ENCODE measurements at regions not wholly inside any gene's neighbourhood (a gene's known extent, or its start where the extent isn't known, plus 50 kb on each side); places are given as distances from the start of the nearest gene placed in this dataset.

GRCh38 chr4:67325791-67326190 is 219.5 kb downstream of the CENPC start:
- no peaks in the 10 kb centered on the region for H3K36me3 ChIP-seq (ENCODE audit: control insufficient read depth in 2 of 2, extremely low read depth in 1 of 2, insufficient read depth in 2 of 2, low read length in 2 of 2)
- no peaks in the 10 kb centered on the region for H4K20me1 ChIP-seq (replicated peaks; ENCODE audit: control insufficient read depth, extremely low read depth, insufficient read depth, low read length)
- ChIA-PET CTCF (no interaction called here), POLR2A (no interaction called here)
- H3K27ac ChIP-seq (ENCODE audit: insufficient read depth, low read depth, low read length) = no peak overlapping the region
- dilution Hi-C loops (cut with MboI; ENCODE audit: extremely low pct_ligation_motif_present, low sequenced_read_pairs) (no loop called here), intact Hi-C loops (cut with micrococcal nuclease) (no loop called here)
- TF ChIP-seq POLR2A (IDR thresholded peaks at IDR 0.05; ENCODE audit: low read depth, low read length) = no peak
- no peak for TF ChIP-seq EZH2 (IDR thresholded peaks at IDR 0.05; ENCODE audit: borderline replicate concordance, low read depth, low read length, severe bottlenecking)
- no peak for TF ChIP-seq CTCF (IDR thresholded peaks at IDR 0.05; ENCODE audit: extremely low read depth in 1 of 2, insufficient read depth in 1 of 2, low read depth in 1 of 2, low read length in 2 of 2)
- no peaks in the 10 kb centered on the region for H3K4me1 ChIP-seq (ENCODE audit: control insufficient read depth, extremely low read depth, insufficient read depth, low read length)
- H3K9me1 ChIP-seq (replicated peaks; ENCODE audit: control insufficient read depth, extremely low read depth, insufficient read depth, low read length) = no peaks in the 10 kb centered on the region
- no peak for FAIRE-seq
- H3K27me3 ChIP-seq (ENCODE audit: control insufficient read depth in 2 of 2, insufficient read depth in 2 of 2, low read length in 2 of 2) = no peaks in the 10 kb centered on the region
- no peak overlapping the region for H3K9ac ChIP-seq (replicated peaks; ENCODE audit: extremely low read depth, insufficient read depth, low read length)
- BruUV-seq (replicated peaks) = no TSS peak
- DNase-seq (ENCODE audit: low read depth, low spot score) = no peak
- H2AFZ ChIP-seq (ENCODE audit: low read depth, low read length) = no peak overlapping the region
- no peak overlapping the region for H3K4me2 ChIP-seq (ENCODE audit: insufficient read depth, low read length)
- no peaks in the 10 kb centered on the region for H3K9me3 ChIP-seq (replicated peaks; ENCODE audit: control insufficient read depth, insufficient read depth, low read length)
- no peaks in the 10 kb centered on the region for H3K79me2 ChIP-seq (ENCODE audit: control insufficient read depth, insufficient read depth, low read length)
- H3K4me3 ChIP-seq (replicated peaks in 1 of 3; ENCODE audit: insufficient read depth in 1 of 3, low read depth in 1 of 3, low read length in 3 of 3) = no peak overlapping the region

GRCh38 chr4:67320645-67321044 is 224.7 kb downstream of the CENPC start:
- Histone ChIP-seq H3K36me3 (ENCODE audit: control insufficient read depth in 2 of 2, extremely low read depth in 1 of 2, insufficient read depth in 2 of 2, low read length in 2 of 2) (no peaks in the 10 kb centered on the region), H3K9me1 (replicated peaks; ENCODE audit: control insufficient read depth, extremely low read depth, insufficient read depth, low read length) (no peaks in the 10 kb centered on the region)
- no peak for FAIRE-seq

More at GRCh38 chr4:67320645-67321044, 224.7 kb downstream of the CENPC start:
- ChIA-PET CTCF (interaction anchor here (1.1 to 1.7 kb wide), 2 partner anchors 8 to 10 kb away, joined by 3 read pairs; no protein-coding TSS in a partner anchor), POLR2A (no interaction called here)
- Histone ChIP-seq H3K27ac (ENCODE audit: insufficient read depth, low read depth, low read length) (no peak overlapping the region), H2AFZ (ENCODE audit: low read depth, low read length) (no peak overlapping the region), H3K79me2 (ENCODE audit: control insufficient read depth, insufficient read depth, low read length) (no peaks in the 10 kb centered on the region), H3K4me3 (replicated peaks in 1 of 3; ENCODE audit: insufficient read depth in 1 of 3, low read depth in 1 of 3, low read length in 3 of 3) (no peak overlapping the region), H4K20me1 (replicated peaks; ENCODE audit: control insufficient read depth, extremely low read depth, insufficient read depth, low read length) (no peaks in the 10 kb centered on the region), H3K4me2 (ENCODE audit: insufficient read depth, low read length) (no peak overlapping the region), H3K9me3 (replicated peaks; ENCODE audit: control insufficient read depth, insufficient read depth, low read length) (no peaks in the 10 kb centered on the region), H3K27me3 (ENCODE audit: control insufficient read depth in 2 of 2, insufficient read depth in 2 of 2, low read length in 2 of 2) (no peaks in the 10 kb centered on the region), H3K9ac (replicated peaks; ENCODE audit: extremely low read depth, insufficient read depth, low read length) (no peak overlapping the region), H3K4me1 (ENCODE audit: control insufficient read depth, extremely low read depth, insufficient read depth, low read length) (no peaks in the 10 kb centered on the region)
- dilution Hi-C loops (cut with MboI; ENCODE audit: extremely low pct_ligation_motif_present, low sequenced_read_pairs) (no loop called here), intact Hi-C loops (cut with micrococcal nuclease) (no loop called here)
- TF ChIP-seq JUN (IDR thresholded peaks at IDR 0.05; ENCODE audit: borderline replicate concordance, insufficient read depth, insufficient read length, low read depth) (no peak), CTCF (IDR thresholded peaks at IDR 0.05; ENCODE audit: extremely low read depth in 1 of 2, insufficient read depth in 1 of 2, low read depth in 1 of 2, low read length in 2 of 2) (no peak), EZH2 (IDR thresholded peaks at IDR 0.05; ENCODE audit: borderline replicate concordance, low read depth, low read length, severe bottlenecking) (no peak), MAX (IDR thresholded peaks at IDR 0.05; ENCODE audit: insufficient read depth, insufficient read length) (no peak), GATA2 (IDR thresholded peaks at IDR 0.05; ENCODE audit: insufficient read depth, insufficient read length, low read depth, low read length) (no peak), POLR2AphosphoS5 (IDR thresholded peaks at IDR 0.05; ENCODE audit: insufficient read depth, low read depth, low read length) (no peak), MYC (IDR thresholded peaks at IDR 0.05; ENCODE audit: low read depth, low read length) (no peak), FOS (IDR thresholded peaks at IDR 0.05; ENCODE audit: borderline replicate concordance, insufficient read depth, low read length) (no peak), POLR2A (IDR thresholded peaks at IDR 0.05; ENCODE audit: low read depth, low read length) (no peak)
- no TSS peak for BruUV-seq (replicated peaks)
- DNase-seq (ENCODE audit: low read depth, low spot score) = no peak

All from endothelial cell of umbilical vein (primary cell).